NCI-H2171 treated with DMSO at 0.1 percent for 48 hours (cell line): ENCODE measurements at regions not wholly inside any gene's neighbourhood (a gene's known extent, or its start where the extent isn't known, plus 50 kb on each side); places are given as distances from the start of the nearest gene placed in this dataset.

Source experiments
- DNase-seq: peaks from one replicate; lab custom pipeline; 2025; lab: John Stamatoyannopoulos, UW

DNA sequence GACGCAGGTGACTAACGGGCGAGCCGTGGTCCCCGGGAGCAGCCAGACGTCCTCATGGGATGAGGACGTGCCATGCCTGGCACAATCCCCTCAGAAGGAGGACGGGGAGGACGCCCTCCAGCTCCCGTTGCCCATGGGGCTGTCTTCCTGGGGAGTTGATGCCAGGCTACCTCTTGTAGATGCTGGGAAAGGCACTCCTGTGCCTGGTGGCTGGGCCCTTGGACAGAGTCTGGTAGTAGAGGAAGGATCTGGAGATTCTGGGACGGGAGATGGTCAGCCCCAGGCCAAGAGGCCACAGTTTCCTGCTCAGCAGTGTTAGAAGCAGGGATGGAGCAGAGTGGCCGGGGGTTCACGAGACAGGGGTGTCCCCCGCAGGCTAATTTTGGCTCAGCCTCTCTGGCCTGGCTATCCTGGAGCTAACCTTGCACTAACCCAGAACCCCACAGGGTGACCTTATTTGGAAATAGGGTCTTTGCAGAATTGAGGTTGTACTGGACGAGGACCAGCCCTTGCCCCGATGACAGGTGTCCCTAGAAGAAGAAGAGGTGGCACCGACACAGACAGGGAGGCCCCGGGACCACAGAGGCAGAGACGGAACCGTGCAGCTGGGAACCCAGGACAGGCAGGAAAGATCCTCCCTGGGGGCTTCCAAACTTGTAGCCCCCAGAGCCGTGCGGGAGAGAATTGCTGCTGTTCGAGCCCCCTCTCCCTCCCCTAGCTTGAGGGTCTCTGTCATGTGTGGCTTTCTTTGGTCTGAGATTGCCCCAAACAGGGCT is 50.1 kb upstream of the ADRA2C start:
- DNase-seq, result no peak

DNA sequence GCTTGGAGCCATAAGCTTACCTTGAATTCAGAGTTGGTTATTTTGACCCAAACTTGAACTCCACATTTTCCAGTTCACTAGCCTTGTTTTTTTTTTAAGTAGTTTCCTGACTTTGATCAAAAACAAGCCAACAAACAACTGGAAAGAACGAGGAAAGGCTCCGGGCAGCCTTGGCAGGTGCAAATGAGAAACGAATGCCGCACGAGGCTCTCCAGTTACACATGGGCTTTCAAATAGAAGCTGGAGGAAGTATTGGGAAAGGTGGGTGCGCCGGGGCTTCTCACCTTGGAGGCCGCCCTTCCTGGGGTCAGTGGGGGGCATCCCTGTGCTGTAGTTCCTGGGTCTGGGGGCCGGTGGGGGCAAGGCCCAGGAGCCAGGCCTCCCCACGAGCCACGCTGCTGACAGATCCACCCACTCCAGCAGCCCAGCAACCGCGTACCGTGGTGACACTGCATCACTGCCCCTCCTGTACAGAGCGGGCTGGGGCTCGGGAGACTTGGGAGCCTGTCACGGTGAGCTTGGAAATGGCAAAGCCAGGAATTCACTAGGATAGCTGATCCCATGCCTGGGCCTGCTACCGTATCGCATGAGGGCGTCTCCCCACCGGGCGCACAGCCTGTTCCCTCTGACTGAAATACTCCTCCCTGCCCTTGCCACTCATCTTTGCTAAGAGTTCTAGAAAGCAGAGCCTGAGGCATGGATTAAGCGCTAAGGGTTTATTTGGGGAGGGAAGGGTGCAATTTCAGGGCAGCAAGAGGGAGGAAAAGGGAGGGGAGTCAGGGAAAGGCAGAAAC is 50.9 kb upstream of the ADRA2C start:
- no peak for DNase-seq

DNA sequence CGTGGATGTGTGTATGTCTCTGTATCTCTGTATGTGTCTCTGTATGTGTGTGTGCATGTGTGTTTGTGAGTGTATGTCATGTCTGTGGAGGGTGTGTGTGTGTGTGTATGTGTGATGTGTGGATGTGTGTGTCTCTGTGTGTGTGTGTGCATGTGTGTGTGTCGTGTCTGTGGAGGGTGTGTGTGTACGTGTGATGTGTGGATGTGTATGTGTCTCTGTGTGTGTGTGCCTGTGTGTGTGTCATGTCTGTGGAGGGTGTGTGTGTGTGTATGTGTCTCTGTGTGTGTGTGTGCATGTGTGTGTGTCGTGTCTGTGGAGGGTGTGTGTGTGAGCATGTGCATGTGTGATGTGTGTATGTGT is 51.6 kb upstream of the ADRA2C start:
- DNase-seq, result no peak

DNA sequence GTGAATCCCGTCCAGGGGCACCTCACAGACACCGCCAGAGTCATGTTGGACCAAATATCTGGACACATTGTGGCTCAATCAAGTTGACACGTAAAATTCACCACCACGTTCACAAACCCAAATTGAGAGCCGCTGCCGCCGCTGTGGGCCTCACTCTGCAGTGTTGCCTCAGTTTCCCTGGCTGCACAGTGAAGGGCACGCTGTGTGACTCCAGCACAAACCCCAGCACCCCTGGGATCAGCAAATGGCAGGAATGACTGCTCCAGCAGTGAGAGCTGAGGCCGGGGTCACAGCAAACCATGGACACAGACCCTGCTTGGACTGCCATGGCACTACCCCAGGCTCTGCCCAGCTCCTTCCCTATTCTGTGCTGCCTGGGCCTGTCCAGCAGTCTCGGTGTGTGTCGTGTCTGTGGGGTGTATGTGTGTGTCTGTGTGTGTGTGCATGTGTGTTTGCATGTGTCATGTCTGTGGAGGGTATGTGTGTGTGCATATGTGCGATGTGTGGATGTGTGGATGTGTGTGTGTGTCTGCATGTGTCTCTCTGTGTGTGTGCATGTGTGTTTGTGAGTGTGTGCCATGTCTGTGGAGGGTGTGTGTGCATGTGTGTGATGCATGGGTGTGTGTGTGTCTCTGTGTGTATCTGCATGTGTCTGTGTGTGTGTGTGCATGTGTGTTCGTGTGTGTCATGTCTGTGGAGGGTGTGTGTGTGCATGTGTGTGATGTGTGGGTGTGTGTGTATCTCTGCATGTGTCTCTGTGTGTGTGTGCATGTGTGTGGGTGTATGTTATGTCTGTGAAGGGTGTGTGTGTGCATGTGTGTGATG is 52.2 kb upstream of the ADRA2C start:
- no peak for DNase-seq

DNA sequence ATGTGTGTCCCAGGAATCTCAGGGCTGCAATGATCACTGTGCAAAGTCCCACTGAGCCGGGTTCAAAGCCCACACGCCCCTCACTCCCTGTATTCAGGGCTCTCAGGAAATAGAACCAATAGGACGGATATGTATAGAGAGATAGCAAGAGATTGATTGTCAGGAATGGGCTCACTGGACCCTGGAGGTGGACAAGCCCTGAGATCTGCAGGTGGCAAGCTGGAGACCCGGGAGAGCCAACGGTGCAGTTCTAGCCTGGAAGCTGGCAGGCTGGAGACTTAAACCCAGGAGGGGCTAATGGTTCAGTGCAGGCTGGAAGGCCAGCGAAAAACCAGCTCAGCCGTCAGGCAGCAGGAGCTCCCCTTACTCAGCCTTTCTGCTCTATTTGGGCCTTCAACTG is 52.8 kb upstream of the ADRA2C start:
- no peak for DNase-seq

DNA sequence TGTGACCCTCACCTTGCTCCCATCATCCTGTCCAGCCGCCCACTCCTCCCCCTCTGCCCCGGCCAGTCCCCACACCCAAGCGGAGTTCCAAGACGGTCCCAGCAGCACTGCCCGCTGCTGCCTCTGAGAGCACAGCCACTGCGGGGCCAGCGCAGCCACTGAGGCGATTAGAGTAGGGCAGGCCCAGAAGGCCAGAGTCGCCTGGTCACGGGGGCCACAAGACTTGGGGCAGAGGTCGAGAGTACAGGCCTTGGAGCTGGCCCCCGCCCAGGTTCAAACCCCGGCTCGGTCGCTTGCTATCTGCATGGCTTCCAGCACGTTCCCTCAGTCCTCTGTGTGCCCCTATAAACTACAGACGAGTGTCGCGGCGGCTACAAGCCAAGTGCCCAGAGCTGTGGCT is 53.2 kb upstream of the ADRA2C start:
- no peak for DNase-seq

DNA sequence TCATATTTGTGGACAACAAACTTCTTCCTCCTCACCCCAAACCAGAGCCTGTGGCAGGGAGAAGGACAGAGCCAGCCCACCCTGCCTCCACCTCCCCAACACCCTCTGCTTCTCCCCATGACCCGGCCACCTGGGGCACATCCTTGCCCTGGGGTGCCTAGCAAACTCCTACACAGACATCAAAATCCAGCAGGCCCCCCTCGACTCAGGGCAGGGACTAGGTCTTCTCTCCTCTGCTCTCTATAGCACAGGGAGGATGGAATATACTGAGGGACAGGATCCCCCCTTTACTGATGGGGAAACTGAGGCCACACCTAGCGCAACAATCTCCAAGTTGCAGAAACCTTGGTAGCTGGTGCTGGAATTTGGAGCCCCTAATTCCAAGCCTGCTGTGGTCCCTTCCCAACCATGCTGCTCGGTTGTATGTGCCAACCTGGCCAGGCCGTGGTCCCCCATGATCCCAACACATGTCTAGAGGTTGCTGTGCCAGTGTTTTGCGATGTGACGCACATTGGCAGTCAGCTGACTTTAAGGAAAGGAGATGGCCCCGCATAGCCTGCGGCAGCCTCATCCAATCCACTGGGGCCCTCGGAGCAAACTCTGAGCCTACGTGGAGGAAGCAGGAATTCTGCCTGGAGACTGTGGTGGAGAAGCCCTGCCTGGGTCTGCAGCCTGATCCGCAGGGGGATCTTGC is 53.9 kb upstream of the ADRA2C start:
- no peak for DNase-seq

DNA sequence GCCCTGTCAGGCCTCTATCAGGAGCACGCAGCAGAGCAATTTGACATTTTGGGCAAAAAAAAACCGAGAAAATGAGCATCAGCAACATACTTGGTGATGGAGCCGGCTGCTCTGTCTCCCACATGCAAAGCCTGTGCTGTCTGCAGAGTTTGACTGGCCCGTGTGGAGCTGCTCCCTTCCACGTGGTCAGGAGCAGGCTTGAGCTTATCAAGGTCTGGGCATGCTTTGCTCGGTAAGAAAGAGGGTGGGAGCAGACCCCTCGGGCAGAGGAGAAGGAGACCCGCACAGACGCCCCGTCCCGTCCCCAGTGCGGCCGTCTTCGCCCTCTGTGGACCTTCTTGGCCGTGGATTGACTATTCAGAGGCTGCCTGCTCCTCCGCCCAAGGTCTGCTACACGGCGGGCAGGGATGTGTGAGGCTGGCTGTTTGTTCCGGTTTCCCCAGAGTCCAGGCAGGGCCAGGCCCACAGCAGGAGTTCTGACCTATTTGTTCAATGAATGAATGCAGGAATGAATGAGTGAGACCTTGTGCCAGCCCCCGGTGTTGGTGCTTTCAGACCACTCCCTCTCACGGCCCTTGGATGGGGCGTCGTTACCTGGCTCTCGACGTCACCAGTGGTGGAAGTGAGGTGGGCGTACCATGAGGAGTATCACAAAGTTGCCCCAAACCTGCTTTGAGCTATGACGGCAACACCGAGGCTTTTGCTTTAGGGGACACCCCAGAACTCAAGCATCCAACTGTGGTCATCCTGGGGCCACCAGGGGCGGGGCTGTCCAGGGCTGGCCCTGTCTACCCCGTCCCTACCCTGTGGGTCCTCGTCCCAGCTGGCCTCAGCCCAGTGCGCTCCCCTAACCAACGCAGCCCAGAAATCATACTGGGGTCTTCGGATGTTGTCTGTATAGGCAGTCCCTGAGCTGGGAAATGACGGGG is 54.7 kb upstream of the ADRA2C start:
- no peak for DNase-seq

DNA sequence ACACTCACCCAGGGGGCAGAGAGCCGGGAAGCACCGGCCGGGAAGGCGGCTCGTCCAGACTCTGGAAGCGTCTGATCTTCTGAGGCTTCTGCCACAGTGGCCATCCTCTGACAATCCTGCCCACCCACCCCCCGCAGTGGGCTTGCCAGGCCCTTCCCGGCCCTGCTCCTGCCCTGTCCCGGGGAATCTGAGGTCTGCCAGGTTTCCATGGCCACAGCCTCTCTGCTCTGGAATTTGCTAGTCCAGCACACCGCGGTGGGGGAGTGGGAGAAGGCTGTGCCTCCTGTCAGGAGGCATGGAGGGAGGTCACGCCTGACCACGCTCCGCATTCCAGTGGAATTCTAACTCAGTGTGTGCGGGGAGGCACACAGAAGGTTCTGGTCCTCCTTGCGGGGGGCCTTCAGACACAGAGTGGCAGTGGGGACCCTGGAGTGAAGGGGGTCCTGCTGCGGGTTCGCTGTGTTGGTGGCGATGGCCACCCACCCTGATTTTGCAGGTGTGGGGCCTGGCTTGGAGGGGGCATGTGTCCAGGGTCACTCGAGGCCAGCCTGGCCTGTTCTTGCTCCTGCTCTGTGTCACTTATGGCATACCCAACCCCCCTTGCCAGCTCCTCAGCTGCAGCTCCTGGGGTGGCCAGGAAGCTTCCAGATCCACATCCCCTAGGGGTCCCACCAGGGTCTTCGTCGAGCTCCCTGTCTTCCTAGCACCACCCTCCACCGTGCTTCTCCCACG is 55.6 kb upstream of the ADRA2C start:
- no peak for DNase-seq

DNA sequence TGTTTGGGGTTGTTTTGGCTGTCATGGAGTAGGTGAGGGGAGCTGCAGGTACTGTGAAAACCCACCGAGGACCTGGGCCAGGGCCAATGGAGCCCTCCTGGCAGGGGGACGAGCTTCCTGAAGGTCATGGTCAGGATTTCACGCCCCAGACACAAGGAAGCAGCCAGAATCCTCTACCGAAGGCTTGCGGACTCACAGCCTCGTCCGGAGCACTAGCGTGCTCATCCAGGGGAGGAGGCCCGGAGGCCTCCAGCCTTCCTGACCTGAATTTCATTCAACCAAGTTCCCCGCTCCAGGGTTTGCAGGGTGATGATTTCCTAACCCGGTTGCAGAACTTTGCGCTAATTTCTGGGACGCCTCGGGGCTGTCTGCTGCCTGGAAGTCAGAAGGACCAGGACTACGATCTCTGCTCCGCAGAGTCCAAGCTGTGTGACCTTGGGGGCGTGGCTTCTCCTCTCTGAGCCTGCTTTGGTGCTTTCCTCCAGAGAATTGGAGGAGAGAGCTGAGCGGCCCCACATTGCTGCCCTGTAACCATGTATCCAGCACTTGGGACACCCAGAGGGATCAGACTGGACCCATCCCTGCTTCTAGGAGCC is 56.2 kb upstream of the ADRA2C start:
- no peak for DNase-seq

DNA sequence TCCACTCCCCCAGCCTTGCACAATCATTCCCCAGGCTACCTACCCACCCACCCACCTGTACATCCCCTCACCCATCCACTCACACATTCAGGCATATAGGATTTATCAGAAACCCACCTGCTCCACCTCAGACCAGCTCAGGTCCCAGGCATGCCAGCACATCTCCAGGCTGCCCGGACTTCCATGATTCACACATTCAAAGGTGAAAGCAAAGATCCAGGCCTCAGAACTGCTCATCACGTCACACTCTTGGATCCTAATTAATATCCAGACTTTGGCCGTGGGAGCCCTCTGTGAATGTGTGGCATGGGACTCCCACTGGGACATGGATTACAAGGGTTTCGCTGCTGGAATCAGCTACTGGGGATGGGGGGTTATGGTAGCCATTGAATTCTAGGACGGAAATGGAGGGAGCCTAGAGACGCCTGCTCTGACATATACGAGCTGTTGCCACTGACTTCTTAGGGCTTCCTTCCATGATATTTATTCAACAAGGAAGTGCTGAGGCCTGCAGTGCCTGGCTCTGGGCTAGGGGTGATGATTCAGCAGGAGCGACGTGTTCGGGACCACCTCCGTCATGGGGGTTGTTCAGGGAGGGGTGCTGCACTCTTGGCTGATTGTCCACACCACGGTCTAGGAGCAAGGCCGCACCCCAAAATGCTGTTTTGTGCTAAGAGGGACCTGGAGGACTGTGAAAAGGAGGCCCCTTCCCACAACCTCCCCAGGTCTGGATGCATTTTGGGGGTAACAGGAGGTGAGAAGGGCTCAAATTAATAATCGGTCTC is 56.9 kb upstream of the ADRA2C start:
- DNase-seq, result no peak

DNA sequence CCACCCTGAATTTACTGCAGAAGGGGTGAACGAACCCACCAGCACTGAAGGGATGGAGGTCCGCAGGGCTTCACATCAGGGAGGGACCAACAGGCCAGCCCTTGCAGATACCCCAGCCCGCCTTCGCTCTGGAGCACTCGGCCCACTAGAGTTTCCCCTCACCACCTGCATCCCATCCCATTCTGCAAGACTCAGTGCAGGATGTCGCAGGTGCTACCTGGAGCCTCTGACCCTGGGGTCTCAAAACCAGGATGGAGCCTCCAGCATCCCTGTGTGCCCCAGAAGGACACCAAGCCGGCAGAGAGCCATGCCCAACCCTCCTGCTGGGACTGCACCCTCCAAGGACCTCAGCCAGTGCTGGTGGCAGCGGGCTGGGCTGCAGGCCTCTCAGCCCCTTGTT is 57.6 kb upstream of the ADRA2C start:
- DNase-seq, result no peak

DNA sequence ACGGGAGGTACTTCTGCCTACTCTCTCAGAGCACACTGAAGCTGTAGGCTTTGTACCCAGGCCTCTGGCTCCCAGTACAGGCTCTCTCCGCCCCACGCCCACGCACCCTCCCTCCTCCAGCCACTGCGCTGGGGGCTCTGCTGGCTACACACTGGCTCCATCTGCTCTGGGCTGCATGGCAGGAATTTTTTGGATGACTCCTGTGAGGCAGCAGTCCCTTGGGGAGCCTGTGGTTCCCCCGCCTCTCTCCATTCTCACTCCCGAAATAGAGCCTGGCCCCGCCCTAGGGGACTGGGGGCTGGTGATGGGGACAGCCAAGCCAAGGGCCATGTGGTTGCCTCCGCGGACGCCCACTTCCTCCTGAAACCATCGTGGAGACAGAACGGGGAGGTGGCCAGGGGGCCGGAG is 58.1 kb upstream of the ADRA2C start:
- peak; percentile 40 for DNase-seq

DNA sequence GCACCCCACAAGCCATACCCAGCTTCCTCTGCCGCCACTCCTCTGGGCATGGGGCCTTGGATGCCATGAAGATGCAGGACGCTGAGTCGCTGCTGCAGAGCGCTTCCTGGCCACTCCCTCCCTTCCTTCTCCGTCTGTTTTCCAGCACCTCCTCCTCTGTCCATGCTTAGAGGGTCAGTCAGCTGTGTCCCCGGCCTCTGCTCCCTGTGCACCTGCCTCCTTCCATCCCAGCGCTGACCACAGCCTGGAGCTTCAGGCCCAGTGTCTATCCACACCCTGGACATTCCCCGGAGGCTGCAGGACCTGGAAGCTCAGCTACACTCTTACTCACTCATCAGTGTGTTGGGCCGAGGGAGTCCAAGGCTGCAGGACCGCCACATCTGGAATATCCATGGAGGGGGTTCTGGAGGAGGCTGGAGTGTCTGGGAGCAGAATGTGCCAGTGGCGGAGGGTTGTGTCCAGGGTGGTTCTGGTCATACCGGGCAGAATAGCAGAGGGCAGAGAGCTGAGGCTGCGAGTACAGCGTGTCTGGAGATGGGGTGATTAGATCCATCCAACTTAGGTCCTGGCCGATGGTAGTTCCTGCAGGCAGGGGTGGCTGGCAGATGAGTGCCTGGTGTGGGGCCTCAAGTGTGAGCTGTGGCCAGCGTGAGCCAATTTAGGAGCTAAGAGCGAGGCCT is 58.6 kb upstream of the ADRA2C start:
- no peak for DNase-seq

DNA sequence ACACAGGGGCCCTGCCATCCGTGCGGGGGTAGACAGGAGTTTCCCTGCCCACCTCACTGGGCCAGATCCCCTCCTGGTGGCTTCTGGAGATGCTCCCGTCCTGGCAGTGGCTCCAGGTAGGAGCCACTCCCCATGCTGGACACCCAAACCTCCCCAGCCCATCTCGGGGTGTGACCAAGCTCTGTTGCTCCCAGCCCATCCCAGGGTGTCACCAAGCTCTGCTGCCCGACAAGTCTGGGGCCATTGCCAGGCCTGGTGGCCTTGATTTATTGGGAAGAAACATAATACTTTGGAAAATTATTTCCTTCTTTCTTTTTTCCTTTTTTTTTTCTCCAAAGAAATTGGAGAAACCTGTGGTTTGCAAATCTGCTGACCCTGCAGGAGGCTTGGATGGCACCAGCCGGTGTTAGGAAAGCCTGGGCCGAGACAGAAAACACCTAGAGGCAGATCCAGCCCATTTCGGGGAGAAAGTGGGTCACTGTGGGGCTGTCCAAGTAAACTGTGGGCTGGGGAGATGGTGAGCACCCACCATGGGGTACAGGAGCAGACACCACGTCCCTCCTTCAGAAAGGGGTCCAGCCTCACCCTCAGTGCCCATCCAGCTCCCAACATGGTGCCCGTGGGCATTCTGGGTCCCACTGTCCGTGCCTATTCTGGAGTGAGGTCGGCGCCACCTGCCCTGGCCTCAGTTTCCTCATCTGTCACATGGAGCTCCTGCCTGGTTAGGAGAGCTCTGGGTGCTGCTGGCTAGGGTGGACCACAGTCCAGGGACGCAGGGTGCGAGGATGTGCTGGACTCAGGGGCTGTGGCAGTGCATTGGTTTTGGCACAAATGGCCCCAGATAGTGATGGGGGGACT is 59.4 kb upstream of the ADRA2C start:
- no peak for DNase-seq

DNA sequence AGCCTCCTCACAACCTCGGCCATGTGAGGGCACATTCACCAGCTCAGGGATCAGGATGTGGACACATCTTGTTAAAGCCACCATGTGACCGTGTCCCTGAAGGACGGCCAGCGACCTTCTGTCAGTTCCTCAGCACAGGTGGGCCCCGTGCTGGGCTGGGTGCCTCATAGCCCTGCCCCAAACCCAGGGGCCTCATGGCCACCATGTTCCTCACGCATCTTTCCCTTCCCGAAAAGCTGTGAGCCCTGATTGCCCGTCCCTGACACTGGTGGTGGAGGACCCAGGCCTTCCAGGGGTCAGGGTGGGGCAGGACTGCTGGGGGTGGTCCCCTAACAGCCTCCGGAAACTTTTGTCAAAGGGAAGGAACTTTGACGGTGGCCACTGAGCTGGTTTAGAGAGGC is 60.1 kb upstream of the ADRA2C start:
- DNase-seq, result no peak

DNA sequence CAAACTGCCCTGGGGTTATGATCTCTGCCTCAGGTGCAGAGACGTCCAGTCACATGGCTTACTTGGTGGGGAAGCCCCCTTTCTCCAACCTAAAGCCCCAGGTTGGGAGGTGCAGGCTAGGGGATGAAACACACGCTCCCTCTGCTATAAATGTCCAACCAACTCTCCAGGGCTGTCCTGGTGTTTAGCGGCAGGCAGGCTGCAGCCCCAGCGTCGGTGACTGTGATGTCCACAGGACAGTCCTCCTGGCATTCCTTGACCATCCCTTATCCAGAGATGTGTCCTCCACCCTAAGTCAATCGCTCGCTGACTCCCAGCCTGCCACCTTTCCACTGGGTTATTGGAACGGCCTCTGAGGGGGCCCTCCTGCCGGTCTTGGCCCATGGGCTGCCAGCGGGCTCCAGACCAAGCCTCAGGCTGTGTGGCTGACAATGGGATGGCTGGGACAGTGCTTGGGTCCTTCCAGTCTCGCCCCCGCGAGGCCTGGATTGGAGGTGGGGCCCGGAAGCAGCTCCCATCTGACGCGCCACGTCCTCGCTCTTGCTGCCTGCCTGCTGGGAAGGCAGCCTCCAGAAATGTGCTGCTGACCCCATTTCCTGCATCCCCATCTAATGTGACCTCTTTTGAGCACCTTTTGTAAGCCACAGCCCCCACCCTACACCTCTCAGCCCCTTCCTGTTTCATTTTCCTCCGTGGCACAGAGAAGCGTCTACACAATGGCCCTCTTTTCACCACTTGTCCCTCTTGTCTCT is 60.8 kb upstream of the ADRA2C start:
- DNase-seq, result no peak
